HG03432 (cell line): ENCODE measurements at regions not wholly inside any gene's neighbourhood (a gene's known extent, or its start where the extent isn't known, plus 50 kb on each side); places are given as distances from the start of the nearest gene placed in this dataset.

ENCODE experiments used
- ATAC-seq: cut with Tn5 transposase; IDR thresholded peaks from one replicate; pipeline ENCODE4 v1.9.1; 2021; ENCODE audit warnings: mild to moderate bottlenecking, moderate library complexity; ENCODE audit not compliant: unreplicated experiment

GRCh38 chr16:9443864-9444263, 352.4 kb downstream of the HAPSTR1 start:
- no peak for ATAC-seq

- no peak for ATAC-seq
Observed at GRCh38 chr16:9446471-9447194, 355.2 kb downstream of the HAPSTR1 start.

DNA sequence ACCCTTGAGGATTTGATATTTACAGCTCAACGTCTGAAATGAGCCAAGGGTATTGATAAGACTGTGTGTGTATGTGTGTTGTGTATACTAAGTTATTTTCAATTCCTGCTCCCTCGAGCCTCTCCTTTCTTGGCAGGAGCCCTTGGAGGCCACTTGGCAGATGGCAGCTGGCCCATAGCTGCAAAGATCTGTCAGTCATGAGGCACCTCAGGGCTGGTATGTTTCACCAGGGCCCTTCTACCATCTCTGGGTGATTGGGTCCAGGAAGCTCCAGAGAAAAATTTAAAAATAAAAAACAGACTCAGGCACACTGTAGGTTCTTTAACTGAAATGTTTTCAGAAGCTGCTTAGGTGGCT, 355.7 kb downstream of the HAPSTR1 start:
- no peak for ATAC-seq

DNA sequence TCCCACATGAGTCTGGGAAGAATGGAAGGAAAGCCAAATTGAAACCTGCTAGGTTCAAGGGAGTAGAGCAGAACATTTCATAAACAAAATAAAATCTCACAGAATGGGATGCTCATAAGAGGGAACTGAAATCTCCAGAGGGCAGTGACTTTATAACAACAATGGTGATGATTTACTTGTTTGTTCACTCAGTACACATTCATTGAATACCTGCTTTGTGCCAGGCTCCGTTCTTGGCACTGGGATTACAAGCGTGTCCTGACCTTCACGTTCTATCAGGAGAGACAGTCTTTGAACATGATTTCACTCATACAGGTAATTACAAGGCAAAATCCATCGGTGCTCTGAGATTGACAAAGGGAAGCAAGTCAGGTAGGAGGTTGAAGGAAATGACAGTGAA, 356.3 kb downstream of the HAPSTR1 start:
- no peak for ATAC-seq

- ATAC-seq, result no peak
Observed at GRCh38 chr16:9449597-9449996, 358.2 kb downstream of the HAPSTR1 start.

DNA sequence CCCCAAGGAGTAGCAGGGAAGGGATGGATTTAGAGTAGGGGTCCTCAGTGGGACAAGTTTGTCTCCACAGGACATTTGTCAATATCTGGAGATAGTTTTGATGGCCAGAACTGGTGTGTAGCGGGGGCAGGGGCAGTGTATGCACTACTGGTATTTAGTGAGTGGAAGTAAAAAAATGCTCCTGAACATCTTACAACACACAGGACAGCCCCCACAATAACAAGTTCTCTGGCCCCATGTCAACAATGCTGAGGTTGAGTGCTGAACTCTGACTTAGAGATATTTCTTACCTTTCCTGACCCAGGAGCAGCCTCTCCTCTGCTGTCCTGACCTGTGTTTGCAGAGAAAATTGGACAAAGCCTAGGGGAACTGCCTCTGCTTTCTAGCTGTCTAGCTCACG, 365.8 kb downstream of the HAPSTR1 start:
- no peak for ATAC-seq

DNA sequence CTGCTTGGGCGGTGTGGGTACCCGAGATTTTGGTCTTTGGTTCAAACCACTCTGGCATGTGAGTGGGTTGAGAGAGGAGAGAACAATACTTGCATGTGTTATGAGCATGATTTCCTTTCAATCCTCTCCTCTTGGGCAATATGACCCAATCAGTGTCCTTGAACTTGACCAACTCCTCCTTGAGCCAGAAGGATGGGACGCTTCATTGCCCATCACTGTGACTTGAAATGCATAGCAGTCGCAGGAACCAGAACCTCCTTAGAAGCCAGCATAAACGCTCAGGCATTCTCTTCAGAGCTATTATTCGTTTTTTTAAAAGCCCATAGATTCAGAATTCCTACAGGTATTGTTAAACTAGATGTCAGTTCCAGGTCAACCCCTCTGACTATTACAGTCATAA, 367.4 kb downstream of the HAPSTR1 start:
- no peak for ATAC-seq

DNA sequence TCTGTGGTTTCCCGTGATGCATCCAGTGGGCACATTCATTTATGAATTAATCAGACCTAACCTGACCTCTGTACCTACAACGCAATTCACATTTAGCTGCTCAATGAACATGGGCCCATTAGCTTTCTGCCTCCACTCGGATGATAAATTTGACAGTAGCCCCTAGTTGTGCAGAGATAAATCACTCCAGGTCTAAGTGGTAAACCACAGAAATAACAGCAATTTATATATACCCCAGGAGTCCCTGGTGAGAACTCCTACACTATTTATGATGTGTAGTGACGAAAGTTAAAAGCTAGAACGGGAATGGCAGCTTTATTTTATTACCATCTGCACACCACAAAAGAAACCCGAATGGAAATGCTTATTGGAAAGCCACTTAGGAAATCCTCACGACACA, 371.5 kb downstream of the HAPSTR1 start:
- ATAC-seq, result no peak

- ATAC-seq, result no peak
Observed at GRCh38 chr16:9463461-9463860, 372.0 kb downstream of the HAPSTR1 start.

GRCh38 chr16:9465161-9465560, 373.7 kb downstream of the HAPSTR1 start:
- no peak for ATAC-seq

- no peak for ATAC-seq
Observed at GRCh38 chr16:9469512-9469911, 378.1 kb downstream of the HAPSTR1 start.

- ATAC-seq, result no peak
Observed at GRCh38 chr16:9476744-9477143, 385.3 kb downstream of the HAPSTR1 start.

- no peak for ATAC-seq
Observed at GRCh38 chr16:9479008-9479407, 387.6 kb downstream of the HAPSTR1 start.

- no peak for ATAC-seq
Observed at GRCh38 chr16:9480503-9480902, 389.1 kb downstream of the HAPSTR1 start.

- no peak for ATAC-seq
Observed at GRCh38 chr16:9481747-9482730, 390.6 kb downstream of the HAPSTR1 start.

- no peak for ATAC-seq
Observed at GRCh38 chr16:9484426-9484825, 393.0 kb downstream of the HAPSTR1 start.

DNA sequence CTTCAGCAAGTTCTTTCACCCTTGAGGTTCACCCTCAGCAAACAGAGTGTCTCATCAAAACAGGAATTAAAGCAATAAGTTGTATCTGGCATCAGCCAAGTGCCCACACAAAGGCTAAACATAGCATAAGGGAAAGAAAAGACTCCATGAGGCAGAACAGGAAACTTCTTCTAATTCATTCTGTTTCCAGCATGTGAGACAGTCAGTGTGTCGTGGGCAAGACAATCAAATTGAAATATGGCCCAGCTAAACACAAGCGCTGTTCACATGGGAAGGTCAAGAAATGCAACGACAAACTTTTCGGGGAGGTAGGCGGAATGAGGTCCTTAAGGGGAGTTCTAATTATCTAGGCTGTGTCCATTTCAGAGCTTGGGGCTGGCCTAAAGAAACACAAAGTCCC, 393.4 kb downstream of the HAPSTR1 start:
- no peak for ATAC-seq

DNA sequence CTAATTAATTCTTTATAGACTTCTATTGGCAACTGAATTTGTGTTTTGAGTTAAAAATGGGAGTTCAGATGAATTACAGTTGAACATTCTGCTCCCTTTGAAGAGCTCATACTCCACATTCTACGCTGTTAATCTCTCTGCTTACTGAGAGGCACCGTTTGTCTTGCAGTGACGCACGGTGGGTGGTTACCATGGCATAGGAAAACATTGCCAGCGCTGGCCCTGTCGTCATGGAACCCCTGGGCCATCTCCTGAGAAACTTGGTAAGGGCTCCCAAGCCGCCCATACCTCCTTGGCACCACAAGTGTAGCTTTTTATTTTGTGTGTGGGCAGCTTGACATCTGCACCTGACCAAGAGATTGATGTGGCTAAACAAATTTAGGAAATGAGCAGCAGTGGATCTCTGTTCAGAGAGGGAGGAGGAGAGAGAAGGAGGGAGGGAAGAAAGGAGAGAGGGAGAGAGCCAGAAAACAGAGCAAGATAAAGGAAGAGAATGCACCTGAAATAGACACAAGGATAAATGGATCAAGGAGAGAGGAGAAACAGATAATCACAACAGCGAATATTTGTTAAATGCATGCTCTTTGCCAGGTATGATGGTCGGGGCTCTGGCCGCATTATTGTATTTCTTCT, 398.5 kb downstream of the HAPSTR1 start:
- no peak for ATAC-seq

GRCh38 chr16:9495824-9496223, 404.4 kb downstream of the HAPSTR1 start:
- no peak for ATAC-seq

GRCh38 chr16:9497750-9498149, 406.3 kb downstream of the HAPSTR1 start:
- no peak for ATAC-seq

DNA sequence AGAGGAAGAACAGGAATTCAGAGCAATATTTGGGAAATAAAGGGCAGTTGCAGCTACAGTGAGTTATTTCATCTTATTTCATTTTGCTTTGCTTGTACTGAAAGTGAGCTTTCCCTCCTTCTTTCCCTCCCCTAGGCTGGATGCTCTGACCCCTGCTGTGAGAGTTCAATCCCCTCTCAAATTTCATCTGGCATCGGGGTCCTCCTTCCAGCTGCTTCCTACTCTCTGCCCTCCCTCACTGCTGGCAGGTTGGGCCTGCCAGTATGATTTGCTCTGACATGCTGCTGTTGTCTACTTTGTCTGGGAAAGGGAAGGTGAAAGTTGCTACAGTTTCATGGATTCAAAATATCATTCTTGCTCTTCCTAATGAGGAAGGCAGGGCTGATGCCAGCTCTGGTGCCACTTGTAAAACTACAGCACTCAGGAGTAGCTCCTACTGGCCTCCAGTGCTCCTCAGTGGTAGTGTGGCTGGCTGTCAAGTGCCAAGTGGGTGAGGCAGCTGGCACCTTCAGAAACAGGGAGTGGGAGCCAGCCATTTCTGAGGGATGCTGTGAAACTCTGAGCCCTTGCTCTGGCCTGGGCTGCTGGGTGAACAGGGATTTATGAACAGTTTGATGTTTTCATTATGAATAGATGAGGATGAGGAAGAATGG, 408.6 kb downstream of the HAPSTR1 start:
- ATAC-seq, result no peak
